HUDEP-2 (cell line): ENCODE measurements at regions not wholly inside any gene's neighbourhood (a gene's known extent, or its start where the extent isn't known, plus 50 kb on each side); places are given as distances from the start of the nearest gene placed in this dataset.

Experiments
- DNase-seq, 76 experiments: peaks; one replicate each; lab custom pipeline; 2025; ENCODE audit not compliant: unreplicated experiment in 76 of 76; lab: John Stamatoyannopoulos, UW

GRCh38 chr12:45585522-45586230, 143.8 kb upstream of the ARID2 start:
- DNase-seq, result no peak

DNA sequence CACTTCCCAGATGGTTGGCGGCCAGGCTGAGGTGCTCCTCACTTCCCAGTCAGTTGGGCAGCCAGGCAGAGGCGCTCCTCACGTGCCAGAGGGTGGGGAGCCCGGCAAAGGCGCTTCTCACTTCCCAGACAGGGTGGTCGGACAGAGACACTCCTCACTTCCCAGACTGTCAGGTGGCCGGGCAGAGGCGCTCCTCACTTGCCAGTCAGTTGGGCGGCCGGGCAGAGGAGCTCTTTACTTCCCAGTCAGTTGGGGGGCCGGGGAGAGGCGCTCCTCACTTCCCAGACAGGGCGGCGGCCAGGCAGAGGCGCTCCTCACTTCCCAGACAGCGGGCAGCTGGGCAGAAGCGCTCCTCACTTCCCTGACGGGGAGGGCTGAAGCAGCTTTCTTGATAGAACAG, 143.0 kb upstream of the ARID2 start:
- DNase-seq, result no peak

DNA sequence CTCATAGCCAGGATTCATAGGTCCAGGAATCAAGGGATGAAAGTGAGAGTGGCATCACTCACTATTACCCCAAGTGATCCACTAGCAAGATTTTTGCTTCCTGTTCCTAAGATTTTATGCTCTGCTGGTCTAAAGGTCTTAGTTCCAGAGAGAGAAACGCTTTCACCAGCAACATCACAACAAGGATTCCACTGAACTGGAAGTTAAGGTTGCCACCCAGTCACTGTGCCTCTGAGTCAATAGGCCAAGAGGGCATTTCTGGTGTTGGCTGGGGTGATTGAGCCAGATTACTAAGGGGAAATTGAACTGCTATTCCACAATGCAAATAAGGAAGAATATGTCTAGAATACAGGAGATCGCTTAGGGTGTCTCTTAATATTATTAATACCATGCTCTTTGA, 142.5 kb upstream of the ARID2 start:
- no peak for DNase-seq

DNA sequence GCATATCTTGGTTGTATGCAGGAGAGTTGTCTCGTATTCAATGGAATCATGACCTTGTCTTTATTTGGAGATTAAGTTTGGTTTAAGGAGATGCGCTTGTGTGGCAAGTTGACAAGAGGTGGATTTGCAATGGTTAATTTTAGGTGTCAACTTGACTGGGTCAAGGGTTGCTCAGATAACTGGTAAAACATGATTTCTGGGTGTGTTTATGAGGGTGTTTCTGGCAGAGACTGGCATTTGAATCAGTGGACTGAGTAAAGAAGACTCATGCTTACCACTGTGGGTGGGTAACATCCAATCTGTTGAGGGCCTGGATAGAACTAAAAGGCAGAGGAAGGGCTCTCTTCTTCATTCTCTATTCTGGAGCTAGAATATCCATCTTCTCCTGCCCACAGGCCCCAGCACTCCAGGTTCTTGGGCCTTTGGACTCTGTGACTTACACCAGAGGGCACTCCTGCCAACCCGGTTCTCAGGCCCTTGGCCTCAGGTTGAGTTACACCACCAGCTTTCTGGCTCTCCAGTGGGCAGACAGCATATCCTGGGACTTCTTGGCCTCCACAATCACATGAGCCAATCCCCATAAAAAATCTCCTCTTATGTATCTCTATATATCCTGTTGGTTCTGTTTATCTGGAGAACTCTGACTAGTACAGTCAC, 141.5 kb upstream of the ARID2 start:
- peak in 1 of 76 experiments; percentile 0 for DNase-seq

DNA sequence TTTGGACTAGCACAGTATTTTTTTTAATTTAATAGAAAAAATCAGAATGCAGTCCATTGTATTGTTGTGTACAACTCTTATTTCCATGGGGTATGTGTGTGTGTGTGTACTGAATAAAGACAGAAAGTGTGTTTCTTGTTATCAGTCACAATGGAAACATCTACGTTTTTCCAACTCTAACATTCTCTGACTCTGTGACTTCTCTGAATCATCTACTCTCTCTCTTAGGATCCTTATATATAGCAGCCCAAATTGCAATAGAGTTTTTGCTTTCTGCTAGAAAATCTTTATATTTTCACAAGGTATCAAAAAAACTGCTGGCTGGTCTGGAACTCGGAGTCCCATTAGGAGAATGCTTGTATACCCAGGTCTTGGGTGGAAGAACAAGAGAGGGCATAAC, 138.9 kb upstream of the ARID2 start:
- no peak for DNase-seq

DNA sequence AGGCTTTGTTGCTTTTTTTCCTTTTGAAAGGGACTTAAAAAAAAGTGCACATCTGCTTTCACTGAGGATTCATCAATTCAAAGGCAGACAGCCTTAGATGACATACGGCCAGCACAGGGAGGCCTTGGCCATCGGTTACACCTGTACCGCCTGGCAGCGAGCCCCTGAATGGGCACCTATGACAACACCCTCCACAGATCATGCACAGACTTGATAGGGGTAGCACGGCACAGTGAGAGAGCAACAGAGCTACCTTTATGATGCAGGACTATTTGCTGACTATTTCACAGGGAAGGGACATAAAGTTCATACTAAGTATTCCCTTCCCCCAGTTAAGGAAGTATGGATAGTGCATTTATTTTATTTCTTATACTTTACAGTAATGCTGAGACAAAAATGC, 137.9 kb upstream of the ARID2 start:
- peak in 1 of 76 experiments; percentile 1 for DNase-seq

GRCh38 chr12:45596366-45596765, 133.1 kb upstream of the ARID2 start:
- DNase-seq, result no peak

- DNase-seq, result no peak
Measured at GRCh38 chr12:45598336-45598735, 131.2 kb upstream of the ARID2 start.

- no peak for DNase-seq
Measured at GRCh38 chr12:45598761-45599160, 130.7 kb upstream of the ARID2 start.

- no peak for DNase-seq
Measured at GRCh38 chr12:45599196-45599595, 130.3 kb upstream of the ARID2 start.

- no peak for DNase-seq
Measured at GRCh38 chr12:45601390-45601789, 128.1 kb upstream of the ARID2 start.

DNA sequence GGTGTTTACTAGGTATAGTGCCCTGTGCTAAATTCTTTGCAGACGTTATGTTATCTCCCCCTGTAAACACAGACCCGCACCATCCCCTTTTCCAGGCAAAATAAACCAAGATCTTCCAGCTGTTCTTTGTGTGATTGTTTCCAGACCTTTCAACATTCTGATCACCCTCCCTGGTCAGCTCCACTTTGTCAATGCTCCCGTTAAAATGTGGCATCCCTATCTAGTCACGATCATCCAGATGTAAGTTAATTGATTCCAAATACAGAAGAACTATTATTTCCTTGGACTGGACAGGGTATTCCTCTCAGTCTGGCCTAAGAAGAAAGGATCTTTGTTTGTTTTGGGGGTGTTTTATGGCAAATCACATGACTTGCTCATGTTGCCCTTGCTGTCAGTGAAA, 127.6 kb upstream of the ARID2 start:
- DNase-seq, result no peak

DNA sequence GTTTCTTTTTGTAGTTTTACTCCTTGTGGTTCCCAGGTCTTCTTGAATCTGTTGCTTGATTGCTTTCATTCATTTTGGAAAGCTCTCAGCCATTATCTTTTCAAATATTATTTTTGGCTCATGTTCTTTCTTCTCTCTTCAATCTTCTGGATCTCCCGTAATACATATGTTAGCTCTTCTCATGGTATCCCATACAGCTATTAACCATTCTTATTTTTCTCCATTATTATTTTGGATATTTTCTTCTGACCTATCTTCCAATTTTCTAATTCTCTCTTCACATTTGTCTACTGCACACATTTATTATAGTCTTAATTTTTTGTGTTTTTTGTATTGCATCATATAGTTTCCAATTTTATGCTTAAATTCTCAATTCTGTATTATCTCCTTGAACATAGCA, 123.9 kb upstream of the ARID2 start:
- no peak for DNase-seq

GRCh38 chr12:45611061-45611460, 118.4 kb upstream of the ARID2 start:
- DNase-seq, result no peak

DNA sequence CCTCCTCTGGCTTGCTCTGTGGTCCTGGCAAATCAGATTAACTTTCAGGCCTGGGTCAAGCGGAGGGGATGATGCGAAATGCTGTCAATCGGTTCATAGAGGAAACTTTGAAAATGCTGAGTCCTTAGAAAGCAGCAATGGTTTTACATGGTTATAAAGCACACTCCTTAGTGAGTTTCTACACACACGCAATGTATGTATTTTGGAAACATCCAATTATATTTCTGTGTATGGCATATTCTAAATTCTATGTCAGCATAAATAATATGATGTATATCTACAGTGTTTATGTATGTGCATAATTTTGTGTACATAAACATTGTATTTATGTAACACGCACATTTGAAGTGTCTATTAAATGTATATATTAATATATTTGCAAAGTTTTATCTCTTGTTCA, 118.0 kb upstream of the ARID2 start:
- no peak for DNase-seq

DNA sequence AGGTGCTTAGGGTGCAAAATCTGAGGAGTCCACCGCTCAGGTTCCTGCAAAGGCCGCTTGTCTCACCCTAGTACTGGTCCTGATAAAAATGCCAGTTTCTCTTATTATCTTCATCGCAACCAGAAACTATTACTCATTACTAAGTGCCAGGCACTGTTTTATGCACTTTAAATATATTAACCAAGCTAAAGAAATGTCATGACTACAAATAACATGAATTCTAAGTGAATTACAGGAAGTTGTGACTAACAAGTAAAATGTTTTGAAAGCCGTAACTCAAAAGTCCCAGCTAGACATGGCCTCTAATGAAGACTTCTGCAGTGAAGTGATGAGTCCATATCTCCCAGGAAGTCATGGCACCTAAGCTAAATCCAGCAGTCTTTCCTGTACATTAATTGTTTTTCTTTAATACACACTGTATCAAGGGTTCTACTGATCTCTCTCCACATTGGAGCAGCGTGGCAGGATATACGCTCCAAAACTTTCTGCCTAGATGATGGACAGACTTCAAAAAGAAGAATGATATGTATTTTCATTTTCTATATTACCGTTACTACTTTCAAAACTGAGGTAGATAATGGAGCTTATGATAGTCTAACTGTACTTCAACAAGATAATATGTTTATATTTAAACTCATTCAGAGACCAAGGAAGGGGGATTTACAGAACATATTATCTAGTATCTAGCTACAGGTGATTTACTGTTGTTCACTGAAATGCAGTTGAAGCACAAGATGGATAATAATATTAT, 117.3 kb upstream of the ARID2 start:
- no peak for DNase-seq

GRCh38 chr12:45613296-45613695, 116.2 kb upstream of the ARID2 start:
- no peak for DNase-seq

- no peak for DNase-seq
Measured at GRCh38 chr12:45613855-45614254, 115.7 kb upstream of the ARID2 start.

GRCh38 chr12:45615268-45615667, 114.2 kb upstream of the ARID2 start:
- no peak for DNase-seq

GRCh38 chr12:45619736-45620135, 109.8 kb upstream of the ARID2 start:
- no peak for DNase-seq

GRCh38 chr12:45621703-45622102, 107.8 kb upstream of the ARID2 start:
- no peak for DNase-seq
